ENCODE measurements at regions not wholly inside any gene's neighbourhood (a gene's known extent, or its start where the extent isn't known, plus 50 kb on each side); places are given as distances from the start of the nearest gene placed in this dataset.
A peak's percentile ranks its signal among the peaks of the same experiment; 100 is the strongest.
"Not testable (repeated sequence)": the region's sequence is repeated elsewhere in the genome, so short reads cannot be mapped to it uniquely, and the experiment has no call there.

DNA sequence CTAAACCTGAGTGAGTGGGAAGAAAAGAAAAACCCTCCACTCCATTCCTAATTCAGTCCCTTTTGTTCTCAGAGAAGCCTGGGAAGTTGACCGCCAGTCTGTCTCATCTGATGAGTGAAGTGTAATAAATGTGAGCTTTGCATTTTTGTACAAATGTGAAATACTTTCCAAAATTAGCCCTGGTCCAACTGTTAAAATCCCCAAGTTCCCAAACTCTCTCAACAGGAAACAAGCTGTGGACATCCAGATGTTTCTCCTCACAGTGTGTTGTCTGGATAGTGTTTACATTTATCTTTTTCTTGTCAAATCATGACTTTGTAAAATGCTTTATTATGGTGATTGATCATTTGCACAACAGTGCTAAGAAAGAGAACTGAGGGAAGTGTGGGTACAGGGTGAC lies 145.1 kb downstream of the TM2D1 start:
- no peak for DNase-seq

DNA sequence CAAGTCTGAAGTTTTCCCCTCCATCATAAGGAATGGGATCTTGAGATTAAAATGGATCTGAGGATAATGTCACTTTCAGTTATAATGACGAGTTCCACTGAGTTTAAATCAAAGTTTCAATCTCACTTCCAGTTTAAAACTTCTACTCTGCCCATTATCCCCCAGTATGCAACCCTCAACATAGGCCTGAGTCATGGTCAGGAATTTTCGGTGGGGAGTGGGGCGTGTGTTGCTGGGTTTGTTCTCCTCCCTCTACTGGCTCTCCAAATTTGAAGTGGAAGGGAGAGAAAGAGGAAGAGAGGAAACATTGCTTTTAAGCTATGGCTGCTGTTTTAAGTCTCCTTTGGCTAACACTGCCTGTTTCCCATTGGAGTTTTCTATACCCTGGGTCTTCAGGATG lies 152.9 kb downstream of the TM2D1 start:
- DNase-seq, result no peak

DNA sequence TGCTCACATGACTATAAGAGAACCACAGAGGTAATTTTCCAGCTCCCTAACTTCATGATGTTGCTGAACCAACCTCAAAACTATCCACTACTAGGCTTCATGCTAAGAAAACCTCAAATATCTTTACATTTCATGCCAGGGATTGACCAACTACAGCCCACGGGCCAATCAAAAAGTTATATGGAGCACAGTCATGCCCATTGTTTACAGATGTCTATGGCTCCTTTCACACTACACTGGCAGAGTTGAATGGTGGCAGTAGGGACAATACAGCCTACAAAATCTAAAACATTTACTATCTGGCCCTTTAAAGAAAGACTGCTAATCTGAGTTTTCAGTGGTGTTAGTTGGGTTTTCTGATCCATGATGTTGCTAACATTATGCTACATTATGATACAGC lies 154.8 kb downstream of the TM2D1 start:
- no peak for DNase-seq

DNA sequence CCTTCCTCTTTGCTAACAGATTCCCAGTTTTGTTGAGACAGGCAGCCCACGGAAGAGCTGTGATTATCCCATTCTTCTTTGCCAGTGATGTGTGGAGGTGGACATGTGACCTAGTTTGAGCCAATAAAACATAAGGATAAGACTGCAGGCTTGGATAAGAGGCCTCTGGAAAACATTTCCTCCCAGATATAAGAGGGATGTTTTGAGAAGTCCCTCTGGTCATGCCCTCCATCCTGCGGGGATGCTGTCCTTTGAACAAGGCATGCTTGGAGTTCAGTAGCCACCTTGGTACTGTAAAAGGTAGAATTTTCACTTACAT lies 155.7 kb downstream of the TM2D1 start:
- no peak for DNase-seq

DNA sequence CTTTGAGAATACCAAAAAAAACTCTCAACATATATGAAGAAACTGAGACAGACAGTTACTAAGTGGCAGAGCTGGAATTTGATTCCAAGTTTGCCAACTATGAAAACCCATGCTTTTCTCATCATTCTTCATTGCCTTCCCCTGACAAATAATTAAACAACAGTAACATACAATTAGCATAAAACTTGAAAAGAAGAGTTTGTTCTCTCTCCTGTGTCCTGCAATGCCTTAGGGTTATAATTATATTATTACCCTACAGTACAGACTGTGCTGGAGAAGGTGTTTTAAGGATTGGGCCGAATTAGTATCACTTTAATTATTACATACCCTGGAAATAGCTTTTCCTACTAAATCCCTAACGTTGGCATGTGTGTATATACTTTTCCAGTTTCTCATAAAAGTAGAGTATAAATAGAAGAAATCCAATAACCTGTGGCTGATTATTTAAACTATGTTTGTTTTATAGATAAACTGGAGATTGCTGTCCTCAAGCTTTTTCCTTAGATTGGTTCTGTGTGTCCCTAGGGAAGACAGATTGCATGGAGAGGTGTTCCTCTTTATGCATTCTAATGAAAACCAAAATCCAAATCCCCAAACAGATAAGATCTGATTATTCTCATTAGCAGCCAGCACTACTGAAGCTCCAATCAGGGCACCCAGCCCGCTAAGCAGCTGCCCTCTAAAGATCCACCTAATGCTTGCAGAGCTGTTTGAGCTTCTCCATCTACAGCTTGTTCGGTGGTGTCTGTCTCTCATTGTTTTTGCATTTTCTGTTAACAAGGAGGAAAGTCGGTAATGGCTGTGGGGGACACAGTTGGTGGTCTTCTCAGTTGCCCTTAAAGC lies 156.3 kb downstream of the TM2D1 start:
- no peak for DNase-seq

DNA sequence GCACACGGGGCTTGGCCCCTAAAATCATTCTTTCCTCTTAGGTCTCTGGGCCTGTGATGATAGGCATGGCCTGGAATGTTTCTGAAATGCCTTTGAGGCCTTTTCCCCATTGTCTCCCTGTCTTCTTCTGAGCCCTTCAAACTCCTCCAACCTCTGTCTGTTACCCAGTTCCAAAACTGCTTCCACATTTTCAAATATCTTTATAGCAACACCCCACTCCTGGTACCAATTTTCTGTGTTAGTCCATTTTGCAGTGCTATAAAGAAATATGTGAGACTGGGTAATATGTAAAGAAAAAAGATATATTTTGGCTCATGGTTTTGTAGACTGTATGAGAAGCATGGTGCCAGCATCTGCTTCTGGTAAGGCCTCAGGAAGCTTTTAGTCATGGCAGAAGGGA lies 158.8 kb downstream of the TM2D1 start:
- DNase-seq, result no peak

DNA sequence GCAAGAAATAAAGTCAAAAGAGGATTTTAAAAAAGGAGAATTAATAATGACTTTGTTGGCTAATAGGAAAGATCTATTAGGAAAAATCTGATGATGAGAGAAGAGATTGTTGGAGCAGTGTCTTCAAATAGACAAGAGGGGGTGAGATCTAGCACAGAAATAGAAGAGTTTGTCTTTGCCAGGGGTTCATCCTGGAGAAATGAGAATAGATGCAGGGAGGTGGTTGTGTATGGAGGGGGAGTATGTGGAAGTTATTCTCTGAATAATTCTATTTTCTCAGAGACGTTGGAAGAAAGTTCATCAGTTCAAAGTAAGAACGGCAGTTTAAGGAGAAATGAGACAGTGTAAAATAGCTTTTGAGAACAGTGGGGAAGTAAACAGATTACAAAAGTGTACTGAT lies 161.3 kb downstream of the TM2D1 start:
- no peak for DNase-seq

DNA sequence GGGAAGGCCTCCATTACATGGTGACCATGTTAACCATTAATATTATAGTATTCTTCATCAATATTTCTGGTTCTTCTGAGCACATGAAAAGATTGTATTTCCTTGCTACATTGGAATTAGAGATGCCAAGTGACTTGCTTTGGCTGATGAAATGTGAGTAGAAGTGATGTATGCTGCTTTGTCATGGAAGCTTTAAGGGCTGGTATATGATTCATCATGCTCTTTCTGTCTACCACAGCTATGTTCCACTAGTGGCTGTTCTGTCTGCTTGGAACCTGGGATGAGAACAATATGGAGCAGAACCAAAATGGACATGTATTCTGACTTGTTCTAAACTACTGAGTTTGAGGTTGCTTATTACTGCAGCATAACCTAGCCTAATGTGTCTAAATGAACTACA lies 163.3 kb downstream of the TM2D1 start:
- no peak for DNase-seq

DNA sequence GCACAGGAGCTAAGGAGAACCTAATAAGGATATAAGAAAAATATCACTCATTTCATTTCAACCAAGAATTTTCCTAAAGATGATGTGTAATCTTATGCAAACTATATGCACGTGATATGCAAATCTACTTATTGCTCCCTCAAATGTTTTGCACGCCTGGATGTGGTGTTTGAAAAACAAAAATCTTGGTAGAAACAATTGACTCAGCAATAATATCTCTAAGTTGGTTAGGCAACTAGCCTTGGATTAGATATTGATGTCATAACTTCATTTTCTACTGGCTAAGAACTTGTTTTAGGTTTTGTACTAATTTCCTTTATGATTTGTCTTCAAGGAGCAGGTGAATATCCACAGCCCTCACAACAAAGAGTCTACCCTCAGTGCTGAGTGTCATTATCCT lies 164.6 kb downstream of the TM2D1 start:
- no peak for DNase-seq

DNA sequence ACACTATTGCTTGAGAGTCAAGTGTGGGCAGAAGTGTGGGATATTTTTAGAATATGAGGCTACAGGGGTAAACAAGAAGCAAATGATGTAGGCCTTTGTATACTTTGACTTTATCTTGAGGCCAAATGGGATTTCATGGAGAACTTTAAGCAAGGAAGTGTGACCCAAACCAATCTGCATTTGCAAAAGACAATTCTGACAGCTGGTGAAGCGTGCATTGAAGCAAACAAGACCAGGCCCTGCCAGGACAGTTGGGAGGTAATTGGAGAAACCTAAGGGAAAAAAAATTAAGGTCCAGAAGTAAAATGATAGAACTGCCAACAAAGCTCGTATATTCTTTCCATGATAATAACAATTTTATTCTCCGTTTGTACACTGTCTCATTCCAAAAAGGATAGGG lies 168.3 kb downstream of the TM2D1 start:
- no peak for DNase-seq

DNA sequence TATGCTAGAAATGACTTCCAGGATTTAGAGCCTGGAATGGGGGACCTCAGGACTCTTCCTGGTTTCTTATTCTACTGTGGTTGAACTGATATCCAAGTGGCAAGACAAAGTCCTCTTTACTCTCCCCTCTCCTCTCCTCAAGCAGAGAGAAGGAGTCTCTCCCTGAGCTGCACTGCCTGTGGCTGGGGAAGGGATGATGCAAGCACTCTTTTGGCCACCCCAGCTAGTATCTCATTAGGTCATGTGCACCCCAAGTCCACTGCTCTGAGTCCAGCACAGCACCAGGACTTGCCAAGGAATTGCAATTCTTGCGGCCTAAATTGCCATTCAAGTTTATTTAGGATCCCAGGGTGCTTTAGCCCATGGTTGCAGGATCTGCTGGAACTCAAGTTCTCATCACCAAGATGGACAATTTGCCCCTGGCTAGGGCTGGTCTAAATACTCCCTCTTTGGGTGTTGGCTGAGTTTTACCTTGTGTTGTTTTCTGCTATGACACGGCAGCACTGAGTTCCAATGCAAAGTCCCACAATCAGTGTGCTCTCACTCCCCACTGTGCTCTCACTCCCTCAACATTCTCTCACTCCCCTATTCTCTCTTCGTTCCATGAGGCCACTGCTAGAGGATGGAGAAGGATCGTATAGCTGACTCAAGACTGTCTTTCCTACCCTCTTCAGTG lies 172.2 kb downstream of the TM2D1 start:
- no peak for DNase-seq

DNA sequence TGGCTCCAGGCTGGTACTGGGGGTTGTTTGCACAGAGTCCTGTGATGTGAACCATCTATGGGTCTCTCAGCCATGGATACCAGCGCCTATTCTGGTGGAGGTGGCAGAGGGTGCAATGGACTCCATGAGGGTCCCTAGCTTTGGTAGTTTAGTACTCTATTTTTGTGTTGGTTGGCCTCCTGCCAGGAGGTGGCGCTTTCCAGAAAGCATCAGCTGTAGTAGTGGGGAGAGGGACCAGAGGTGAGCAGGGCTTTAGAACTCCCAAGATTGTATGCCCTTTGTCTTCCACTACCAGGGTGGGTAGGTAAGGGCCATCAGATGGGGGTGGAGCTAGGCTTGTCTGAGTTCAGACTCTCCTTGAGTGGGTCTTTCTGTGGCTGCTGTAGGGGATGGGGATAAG lies 177.6 kb downstream of the TM2D1 start:
- peak in 1 of 5 donors; percentile 1 for DNase-seq

DNA sequence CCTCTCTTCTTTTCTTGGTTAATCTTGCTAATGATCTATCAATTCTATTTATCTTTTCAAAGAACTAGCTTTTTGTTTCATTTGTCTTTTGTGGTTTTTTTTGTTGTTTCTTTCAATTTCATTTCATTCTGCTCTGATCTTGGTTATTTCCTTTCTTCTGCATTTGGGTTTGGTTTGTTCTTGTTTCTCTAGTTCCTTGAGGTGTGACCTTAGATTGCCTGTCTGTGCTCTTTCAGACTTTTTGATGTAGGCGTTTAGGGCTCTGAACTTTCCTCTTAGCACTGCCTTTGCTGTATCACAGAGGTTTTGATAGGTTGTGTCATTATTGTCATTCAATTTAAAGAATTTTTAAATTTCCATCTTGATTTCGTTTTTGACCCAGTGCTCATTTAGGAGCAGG lies 180.1 kb downstream of the TM2D1 start:
- DNase-seq, result not testable (repeated sequence)

DNA sequence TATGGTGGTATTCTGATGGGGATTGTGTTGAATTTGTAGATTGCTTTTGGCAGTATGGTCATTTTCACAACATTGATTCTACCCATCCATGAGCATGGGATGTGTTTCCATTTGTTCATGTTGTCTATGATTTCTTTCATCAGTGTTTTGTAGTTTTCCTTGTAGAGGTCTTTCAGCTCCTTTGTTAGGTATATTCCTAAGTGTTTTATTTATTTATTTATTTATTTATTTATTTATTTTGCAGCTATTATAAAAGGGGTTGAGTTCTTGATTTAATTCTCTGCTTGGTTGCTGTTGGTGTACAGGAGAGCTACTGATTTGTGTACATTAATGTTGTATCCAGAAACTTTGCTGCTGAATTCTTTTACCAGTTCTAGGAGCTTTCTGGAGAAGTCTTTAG lies 181.4 kb downstream of the TM2D1 start:
- not testable (repeated sequence) for DNase-seq

DNA sequence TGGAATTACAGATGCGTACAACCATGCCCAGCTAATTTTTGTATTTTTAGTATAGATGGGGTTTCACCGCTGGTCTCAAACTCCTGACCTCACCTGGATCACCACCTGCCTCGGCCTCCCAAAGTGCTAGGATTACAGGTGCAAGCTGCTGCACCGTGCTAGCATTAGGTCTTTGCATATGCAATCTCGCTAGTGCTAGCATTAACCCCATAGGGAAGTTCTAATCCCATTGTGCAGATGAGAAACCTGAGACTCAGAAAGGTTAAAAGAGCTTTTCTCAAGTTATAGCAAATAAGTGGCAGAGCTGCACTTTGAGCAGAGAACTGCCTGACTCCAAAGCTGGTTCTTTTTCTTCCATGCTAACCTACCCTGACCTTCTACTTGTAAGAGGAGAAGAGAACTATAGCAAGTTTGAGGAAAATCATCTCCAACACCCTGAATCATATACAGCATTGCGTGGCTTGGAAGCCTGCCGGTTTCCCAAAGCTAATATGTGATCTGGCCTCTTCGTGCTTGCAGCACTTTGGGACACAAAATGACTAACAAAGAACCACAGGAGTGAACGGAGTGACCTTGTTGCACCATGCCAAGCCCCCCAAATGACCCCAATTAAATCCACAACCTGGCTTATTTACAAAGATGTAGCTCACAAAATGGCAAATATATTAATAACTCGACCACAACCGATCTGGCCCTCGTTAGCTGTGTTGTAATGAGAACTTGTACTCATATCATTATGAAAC lies 185.1 kb downstream of the TM2D1 start:
- no peak for DNase-seq

DNA sequence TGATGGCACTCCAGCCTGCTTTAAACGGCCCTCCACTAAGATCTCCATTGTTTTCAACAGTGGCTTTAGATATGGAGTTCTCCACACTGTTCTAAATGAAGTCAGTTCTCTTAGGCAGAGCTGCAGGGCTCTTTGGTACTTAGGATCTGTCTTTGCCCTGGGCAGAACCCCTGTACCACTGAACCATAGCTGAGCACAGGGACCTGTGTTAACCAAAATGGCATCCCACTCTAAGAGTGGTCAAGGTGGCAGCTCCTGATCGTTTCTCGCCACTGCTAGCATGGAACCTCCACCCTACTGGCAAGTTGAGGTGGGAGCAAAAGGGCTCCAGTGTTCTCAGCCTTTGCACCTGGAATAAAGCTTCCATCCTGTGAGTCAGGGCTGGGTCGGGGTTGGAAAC lies 186.7 kb downstream of the TM2D1 start:
- DNase-seq, result no peak

DNA sequence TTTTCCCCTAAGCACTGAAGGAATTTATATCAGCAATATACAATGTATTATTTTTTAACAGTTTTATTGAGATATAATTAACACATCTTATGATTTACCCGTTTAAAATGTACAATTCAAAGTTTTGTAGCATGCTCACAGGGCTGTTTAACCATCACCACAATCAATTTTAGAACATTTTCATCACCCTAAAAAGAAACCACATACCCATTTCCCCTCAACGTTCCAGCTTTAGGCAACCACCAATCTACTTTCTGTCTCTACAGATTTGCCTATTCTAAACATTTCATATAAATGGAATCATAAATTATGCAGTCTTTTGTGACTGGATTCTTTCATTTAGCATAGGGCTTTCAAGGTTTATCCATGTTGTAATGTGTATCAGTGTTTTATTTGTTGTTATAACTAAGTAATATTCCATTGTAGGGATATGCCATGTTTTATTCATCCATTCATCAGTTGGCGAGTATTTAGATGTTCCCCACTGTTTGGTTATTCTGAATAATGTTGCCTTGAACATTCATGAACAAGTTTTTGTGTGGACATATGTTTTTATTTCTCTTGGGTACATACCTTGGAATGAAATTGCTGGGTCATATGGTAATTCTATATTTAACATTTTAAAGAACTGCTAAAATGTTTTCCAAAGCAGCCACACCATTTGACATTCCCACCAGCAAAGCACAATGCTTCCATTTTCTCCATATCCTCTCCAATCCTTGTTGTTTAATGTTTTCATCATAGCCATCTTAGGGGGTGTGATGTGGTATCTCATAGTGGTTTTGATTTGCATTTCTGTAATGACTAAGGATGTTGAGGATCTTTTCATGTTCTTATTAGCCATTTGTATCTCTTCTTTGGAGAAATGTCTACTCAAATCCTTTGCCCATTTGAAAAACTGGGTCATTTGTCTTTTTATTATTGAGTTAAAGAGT lies 188.5 kb downstream of the TM2D1 start:
- no peak for DNase-seq

DNA sequence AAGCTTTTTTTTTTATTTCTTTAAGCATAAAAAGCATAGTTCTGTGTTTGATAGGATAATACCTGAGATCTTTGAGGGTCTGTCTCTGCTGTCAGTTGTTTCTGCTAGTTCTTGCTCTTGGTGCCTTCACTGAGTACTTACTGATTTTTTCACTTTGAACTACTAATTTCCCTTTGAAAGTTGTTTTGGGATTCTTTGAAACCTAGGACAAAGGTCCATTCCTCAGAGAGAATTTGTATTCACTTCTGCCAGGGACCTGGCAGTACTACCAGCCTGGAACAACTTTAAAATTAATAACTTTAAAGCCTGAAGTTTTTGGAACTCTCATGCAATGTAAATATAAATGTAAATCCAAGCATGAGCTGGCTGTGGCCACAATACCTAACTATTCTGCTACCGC lies 190.1 kb downstream of the TM2D1 start:
- no peak for DNase-seq

DNA sequence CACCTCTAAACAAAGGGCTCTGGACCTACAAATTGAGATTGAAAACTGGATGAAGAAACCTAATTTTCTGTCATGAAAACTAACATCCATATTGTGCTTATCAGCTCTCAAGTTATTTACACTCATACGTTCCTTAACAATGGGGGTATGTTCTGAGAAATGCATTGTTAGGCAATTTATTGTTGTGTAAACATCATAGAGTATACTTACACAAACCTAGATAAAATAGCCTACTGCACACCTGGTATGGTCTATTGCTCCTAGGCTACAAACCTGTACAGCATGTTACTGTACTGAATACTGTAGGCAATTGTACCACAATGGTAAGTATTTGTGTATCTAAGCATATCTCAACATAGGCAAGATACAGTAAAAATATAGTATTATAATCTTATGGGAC lies 191.4 kb downstream of the TM2D1 start:
- DNase-seq, result no peak

DNA sequence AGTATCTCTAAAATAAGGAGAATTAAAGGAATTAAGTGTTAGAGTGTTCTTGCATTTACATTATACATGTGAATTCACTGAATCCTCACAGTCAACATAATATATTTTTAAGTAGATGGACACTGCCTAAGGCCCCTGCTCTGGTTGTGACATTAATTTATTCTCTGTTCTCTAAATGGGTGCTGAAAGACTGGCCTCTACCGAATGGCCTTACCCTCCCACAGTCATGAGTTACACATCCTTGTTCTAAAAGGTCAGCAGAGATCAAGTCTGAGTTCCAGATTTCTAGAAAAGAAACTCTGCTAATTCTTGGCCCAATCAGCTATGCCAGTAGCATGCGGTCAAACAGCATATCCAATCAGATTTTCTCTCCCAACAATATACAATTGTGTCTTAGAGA lies 193.2 kb downstream of the TM2D1 start:
- no peak for DNase-seq

DNA sequence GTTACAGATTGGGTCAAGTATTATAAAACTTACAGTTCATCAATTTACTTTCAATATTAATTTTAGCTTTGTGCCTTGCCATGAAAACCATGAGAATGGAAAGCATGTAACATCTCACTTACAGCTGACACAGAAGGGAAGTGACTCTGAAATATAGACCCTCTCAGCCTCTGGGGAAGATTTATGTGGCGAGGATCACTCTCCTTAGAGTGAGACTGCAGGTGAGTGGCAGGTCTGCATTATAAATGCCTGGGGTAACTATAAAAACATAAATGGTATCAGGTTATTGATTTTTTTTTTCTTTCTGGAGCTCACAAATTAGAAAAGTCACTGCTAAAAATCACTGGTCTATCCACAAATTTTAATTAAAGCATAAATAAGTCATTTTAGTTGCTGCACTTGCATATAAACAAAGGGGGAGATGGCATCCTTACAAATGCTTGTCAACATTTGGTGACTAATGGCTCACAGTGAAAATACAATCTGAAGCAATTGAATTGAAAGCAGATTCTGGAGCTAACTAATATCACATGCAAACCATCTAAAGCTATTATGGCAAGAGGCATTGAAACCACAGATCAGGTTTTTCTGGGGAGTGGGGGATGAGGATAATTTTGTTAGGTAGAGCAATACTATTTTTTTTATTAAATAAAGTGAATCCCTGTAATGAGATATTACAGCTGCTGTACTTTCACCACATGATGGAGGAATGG lies 200.9 kb downstream of the TM2D1 start:
- no peak for DNase-seq

DNA sequence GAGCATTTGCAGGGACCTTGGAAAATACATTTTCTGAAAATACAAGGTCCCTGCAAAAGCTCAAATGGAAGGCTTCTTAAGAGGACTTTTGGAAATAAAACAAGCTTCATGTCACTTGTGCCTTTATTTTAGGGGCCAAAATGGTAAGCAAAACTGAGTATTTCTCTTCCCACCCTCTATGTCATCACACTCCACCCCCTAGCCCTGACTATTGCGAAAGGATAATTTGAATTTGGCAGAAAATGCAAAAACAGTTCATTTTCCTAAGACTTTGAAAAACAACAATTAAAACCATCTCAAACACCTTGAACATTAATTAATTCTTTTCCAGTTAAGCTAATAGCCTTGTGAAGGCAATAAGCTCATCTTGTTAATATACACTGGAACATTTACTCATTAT lies 201.7 kb downstream of the TM2D1 start:
- DNase-seq, result no peak

Measured in T-helper 1 cell (primary cell).